HG03460 (cell line): ENCODE measurements at regions not wholly inside any gene's neighbourhood (a gene's known extent, or its start where the extent isn't known, plus 50 kb on each side); places are given as distances from the start of the nearest gene placed in this dataset.
"Not testable (repeated sequence)": the region's sequence is repeated elsewhere in the genome, so short reads cannot be mapped to it uniquely, and the experiment has no call there.

Experiments
- ATAC-seq: cut with Tn5 transposase; IDR thresholded peaks from one replicate; pipeline ENCODE4 v1.9.1; 2021; ENCODE audit not compliant: unreplicated experiment

DNA sequence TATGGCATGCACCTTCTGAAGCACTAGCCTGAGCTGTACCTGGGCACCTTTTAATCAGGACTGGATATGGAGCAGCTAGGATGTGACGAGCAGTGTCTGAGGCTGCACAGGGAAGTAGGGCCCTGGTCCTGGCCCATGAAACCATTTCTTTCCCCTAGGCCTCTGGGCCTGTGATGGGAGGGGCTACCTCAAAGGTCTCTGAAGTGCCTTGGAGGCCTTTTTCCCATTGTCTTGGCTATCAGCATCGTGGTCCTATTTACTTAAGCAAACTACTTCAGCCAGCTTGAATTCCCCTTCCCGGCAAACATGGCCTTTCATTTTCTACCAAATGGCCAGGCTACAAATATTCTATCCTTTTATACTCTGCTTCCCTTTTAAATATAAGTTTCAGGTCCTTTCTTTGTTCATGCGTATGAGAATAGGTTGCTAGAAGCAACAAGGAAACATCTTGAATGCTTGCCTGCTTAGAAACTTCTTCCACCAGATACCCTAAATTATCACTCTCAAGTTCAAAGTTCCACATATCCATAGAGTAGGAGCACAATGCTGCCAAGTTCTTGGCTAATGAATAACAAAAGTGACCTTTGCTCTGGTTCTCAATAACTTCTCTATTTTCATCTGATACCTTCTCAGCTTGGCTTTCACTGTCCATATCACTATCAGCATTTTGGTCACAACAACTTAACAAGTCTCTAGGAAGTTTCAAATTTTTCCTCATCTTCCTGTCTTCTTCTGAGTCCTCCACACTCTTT is 673.1 kb downstream of the HTR1B start:
- no peak for ATAC-seq

DNA sequence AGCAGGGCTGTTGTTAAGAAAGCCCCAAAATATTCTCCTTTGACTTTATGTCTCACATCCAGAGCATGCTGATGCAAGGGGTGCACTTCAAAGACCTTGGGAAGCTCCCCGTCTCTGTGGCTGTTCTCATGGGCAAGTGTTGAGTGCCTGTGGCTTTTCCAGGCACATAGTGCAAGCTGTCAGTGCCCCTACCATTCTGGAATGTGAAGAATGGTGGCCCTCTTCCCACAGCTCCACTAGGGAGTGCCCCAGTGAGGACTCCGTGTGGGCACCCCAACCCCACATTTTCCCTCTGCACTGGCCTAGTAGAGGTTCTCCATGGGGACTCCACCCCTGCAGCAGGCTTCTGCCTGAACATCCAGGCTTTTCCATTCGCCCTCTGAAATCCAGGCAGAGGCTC is 673.7 kb downstream of the HTR1B start:
- ATAC-seq, result no peak

DNA sequence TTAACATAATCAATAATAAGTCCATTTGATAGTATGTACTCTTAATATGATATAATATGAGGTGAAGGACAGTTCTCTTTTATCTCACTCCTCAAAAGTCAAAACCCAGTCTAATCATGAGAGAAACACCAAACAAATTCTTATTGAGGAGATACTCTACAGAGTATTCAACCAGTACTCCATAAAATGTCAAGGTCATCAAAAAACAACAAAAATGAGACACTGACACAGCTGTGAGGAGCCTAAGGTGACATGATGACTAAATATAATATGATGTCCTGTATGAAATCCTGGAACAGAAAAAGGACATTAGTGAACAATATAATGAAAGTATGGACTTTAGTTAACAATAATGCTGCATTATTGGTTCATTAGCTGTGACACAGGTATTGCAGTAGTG is 675.1 kb downstream of the HTR1B start:
- ATAC-seq, result no peak

DNA sequence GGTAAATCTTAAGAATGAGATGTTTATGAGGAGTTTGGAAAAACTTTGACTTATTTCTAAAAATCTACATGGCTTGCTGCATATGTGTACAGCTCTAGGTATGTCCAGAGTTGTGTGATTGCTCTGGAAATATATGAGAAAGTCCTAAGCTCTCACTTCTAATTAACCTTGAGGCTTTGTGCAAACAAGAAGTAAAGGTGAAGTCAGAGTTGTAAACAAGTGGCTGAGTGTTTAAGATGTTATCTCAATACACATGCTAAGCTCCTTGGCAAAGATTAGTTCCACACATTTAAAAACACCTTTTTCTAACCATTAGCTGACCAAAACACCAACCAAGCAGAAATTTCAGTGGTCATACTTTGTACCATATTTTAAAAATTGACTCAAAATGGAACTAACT is 684.2 kb downstream of the HTR1B start:
- no peak for ATAC-seq

DNA sequence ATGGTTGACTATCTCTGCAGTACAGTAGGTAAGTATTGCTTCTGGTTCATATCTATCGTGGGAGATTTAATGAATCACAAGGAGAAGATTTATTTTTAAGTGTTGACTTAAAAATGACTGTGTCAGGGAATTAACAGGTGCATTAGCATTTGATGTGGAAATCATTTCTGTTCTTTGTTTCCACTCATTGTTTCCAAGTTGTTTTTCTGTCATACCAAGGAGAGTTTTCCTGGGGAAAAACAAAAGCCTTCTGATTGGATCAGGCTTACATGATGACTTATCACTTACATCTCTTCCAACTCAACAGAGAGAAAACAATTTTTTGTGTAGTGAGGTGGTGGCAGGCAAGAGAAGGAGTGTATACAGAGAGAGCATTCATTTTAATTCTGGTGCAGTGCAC is 686.4 kb downstream of the HTR1B start:
- no peak for ATAC-seq

DNA sequence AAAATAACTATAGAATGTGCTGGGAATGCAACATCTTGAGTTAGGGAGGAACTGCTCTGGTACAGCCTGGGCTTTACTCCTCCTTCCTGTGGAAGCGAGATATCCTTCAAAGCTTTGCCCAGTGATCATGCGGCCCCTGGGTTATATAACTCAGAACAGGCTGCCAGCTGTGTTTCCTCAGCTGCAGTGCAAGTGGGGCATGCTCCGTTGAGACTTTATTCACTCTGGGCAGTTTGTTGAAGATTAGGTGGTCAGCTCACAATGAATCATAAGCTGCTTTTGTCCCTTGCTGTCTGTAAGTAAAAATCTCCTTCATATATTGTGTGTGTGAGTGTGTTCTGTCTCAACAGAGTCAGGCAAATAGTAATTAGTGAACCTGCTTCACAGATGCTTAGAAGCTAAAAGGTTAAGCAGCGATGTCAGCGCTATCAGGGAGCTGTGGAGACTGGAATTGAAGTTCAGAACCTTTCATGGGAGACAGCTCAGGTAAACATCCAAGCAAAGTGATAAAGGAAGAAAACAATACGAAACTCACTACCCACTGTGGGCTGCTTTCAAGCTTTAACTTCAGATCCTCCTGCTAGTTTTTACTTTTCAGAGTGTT is 688.4 kb downstream of the HTR1B start:
- ATAC-seq, result no peak

DNA sequence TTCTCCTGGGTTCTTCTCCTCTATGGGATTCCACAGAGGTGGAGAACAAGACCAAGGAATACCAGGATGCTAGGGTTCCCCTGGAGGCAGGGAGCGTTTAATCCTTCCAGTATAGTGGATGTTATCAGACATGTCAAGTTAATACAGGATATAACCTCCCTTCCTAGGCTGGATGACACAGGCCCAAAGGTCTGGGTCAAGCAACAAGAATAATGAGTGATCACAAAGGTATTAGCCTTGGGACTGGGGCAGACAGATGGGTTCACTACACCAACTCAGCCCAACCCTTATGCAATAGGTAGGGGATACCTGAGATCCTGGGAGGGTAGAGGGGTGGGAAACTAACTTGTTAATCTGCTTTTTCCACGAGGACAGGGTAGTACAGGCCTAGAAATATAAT is 690.3 kb downstream of the HTR1B start:
- no peak for ATAC-seq

DNA sequence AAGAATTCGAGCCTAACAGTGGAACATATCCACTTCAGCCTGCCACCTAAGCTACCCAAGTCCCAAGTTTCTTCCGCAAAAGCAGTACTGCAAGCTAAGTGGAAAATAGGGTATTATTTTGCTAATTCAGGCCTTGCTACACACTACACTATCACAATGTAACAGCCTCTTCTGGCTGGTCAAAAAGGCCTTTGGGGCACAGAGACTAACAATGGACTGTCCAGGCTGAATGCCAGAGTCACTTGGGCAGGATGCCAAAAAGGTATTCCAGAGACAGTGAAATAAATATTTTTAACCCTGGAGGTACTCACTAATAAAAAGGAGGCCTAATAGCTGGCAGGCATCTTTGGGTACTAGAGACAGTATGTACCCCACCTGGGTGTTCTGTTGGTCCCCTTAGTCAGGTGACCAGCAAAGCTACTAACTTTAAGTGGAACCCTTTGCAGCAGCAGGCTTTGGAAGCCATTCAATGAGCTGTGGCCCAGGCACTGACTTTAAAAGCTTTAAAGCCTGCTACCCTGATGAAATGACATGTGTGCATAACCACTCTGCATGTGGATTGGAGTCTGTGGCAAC is 692.1 kb downstream of the HTR1B start:
- no peak for ATAC-seq

DNA sequence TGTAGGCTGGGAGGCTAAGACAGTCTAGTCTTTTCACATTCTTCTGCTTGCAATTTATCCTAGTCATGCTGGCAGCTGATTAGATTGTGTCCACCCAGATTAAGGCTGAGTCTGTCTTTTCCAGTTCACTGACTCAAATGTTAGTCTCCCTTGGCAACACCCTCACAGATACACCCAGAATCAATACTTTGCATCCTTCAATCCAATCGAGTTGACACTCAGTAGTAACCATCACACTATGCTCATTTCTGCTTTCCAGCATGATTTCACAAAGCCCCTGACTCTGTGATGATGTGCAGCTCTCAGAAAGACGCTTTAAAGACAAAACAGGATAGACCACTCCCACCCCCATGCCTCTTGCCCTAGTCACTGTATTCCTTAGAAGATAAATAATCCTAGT is 693.0 kb downstream of the HTR1B start:
- no peak for ATAC-seq

DNA sequence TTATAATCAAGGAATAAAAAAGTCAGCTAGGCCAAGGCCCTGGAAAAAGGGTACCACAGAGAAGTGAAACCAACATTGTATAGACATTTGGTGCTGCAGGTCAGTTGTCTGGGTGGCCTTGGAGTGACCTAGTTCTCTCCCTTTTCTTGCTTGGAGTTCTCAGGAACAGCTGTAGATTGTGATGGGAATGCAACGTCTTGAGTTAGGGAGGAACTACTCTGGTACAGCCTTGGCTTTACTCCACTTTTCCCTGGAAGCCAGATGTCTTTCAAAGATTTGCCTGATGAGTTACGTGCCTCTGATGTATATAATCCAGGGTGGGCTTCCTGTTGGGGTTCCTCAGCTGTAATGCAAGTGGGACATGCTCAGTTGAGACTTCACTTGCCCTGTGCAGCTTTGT is 694.7 kb downstream of the HTR1B start:
- ATAC-seq, result no peak

DNA sequence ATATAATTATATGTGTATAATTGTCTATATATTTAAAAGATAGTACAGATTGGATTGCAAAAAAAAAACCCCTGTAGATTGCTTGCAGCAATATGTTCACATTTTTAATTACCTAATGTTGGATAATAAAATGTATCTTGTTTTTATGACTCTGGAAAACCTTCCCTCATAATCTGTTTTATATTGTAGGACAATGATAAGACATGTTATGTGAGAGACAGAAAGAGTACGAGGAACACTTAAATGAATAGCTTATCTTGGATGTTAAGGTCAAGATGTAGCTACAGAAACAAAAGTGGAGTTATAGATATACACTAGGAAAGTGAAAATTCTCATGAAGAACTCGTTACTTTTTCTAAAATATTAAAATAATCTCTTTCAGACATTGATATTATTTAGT is 691.6 kb upstream of the IMPG1 start:
- ATAC-seq, result no peak

DNA sequence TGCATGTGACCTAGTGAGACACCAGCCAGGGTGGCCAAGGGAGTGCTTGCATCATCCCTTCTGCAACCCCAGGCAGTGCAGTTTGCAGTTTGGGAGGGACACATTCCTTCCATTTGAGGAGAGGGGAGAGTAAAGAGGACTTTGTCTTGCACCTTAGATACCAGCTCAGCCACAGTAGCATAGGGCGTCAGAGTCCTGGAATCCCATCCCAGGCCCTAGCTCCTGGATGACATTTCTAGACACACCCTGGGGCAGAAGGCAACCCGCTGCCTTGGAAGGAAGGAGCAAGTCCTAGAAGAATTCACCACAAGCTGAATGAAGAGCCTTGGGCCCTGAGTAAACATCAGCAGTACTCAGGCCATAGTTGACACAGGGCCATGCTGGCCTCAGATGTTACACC is 680.4 kb upstream of the IMPG1 start:
- no peak for ATAC-seq

DNA sequence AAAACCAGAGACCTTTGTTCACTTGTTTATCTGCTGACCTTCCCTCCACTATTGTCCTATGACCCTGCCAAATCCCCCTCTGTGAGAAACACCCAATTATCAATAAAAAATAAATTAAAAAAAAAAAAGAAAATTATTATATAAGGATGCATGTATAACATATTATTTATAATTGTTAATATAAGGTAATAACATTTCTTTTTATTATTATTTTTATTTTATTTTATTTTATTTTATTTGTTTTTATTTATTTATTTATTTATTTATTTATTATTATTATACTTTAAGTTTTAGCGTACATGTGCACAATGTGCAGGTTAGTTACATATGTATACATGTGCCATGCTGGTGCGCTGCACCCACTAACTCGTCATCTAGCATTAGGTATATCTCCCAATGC is 672.9 kb upstream of the IMPG1 start:
- not testable (repeated sequence) for ATAC-seq

DNA sequence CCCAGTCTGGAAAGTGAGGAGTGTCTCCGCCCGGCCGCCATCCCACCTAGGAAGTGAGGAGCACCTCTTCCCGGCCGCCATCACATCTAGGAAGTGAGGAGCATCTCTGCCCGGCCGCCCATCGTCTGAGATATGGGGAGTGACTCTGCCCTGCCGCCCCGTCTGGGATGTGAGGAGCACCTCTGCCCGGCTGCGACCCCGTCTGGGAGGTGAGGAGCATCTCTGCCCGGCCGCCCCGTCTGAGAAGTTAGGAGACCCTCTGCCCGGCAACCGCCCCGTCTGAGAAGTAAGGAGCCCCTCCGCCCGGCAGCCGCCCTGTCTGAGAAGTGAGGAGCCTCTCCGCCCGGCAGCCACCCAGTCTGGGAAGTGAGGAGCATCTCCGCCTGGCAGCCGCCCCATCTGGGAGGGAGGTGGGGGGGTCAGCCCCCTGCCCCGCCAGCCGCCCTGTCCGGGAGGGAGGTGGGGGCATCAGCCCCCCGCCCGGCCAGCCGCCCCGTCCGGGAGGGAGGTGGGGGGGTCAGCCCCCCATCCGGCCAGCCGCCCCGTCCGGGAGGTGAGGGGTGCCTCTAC is 671.8 kb upstream of the IMPG1 start:
- ATAC-seq, result not testable (repeated sequence)

DNA sequence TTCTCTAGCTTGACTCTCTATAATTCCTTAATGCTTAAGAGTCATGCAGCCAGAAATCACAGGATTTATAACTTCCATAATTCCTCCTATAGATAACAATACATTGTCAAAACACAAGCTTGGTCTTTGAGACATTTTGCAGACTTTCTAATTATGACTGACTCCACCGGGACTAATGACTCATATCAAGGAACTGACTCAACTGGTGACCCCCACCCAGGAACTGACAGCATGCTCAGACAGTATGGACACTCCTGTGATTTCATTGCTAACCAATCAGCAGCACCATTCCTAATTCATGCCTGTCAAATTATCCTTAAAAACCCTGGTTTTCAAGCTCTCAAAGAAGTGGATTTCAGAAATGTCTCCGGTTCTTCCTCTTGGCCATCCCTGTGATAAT is 670.5 kb upstream of the IMPG1 start:
- no peak for ATAC-seq

DNA sequence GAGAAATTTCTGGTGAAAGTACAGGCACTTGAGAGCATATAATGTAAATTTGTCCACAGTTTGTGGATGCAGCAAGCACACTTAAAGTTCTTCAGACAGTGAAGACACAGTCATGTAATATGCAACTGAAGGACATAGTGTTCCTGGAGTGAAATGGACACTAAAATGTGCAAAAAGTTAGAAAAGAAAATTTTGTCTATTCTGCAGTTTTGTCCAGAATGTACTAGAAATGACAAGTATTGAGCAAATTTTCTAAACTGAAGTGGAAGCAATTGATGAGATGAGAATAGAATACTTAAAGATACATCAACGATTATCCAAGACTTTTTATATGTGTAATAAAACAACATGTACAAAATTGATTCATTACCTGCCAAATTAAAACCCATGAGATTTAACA is 647.0 kb upstream of the IMPG1 start:
- no peak for ATAC-seq

DNA sequence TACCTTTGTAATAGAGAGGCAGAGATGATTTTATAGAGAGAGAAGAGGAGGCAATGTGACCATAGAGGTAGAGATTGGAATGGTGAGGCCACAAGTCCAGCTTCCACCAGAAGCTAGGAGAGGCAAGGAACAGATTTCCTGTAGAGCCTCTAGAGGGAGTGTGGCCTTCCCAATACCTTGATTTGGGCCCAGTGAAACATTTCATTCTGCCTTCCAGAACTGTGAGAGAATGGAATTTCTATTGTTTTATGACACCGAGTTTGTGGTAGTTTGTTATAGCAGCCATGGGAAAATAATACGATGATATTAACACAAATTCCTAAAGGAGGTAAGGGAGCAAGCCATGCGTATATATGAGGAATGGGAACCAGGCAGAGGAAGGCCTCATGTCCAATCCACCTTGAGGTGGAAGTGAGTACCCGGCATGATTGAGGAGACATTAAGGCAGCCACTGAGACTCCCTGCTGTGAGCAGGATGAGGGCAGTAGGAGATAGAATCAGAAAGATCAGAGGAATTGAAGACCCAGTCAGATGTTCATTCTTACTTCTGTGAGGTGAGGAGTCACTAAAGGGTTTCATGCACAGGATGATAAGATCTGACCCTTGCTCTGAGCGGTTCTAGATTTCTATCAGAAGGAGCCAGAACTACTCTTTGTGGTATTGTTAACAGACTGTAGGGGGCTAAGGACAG is 636.3 kb upstream of the IMPG1 start:
- no peak for ATAC-seq

DNA sequence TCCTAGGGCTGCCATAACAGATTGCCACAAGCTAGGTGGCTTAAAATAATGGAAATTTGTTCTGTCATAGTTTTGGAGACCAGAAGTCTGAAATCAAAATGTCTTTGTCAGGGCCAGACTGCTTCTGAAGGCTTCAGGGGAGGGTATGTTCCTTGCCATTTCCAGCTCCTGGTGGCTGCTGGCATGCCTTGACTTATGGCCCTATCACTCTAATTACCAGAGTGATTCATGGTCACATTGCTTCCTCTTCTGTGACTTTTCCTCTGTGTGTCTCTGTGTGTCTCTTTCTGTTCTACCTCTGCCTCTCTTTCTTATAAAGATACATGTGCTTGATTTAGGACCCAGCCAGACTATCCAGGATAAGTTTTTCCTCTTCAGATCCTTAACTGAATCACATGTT is 635.2 kb upstream of the IMPG1 start:
- no peak for ATAC-seq

DNA sequence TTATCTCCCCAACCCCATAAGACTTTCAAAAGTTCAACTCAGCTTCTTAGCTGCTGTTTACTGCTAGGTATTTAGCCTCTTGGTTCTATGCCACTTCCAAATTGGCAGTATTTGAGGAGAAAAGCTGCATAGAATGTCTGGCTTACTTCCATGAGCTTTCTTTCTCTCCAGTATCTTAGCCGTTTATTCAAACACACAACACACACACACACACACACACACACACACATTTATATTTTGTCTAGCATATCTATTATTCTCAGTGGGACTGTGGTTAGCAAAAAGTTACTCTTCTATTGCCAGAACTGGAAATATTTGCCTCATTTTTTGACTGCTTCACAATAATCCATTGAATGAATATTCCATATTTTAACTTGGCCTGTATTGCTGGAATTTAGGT is 634.2 kb upstream of the IMPG1 start:
- no peak for ATAC-seq

DNA sequence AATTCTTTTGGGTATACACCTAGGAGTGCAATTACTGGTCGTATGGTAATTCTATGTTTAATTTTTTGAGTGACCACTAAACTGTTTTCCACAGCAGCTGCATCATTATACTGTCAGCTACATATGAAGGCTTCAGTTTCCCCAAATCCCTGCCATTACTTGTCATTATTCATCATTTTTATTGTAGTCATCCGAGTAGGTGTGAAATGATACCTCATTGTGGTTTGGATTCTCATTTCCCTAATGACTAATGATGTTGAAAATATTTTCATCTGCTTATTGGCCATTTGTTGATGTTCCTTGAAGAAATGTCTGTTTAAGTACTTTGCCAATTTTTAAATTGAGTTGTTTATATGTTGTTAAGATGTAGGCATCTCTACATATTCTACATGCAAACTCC is 633.6 kb upstream of the IMPG1 start:
- ATAC-seq, result no peak

DNA sequence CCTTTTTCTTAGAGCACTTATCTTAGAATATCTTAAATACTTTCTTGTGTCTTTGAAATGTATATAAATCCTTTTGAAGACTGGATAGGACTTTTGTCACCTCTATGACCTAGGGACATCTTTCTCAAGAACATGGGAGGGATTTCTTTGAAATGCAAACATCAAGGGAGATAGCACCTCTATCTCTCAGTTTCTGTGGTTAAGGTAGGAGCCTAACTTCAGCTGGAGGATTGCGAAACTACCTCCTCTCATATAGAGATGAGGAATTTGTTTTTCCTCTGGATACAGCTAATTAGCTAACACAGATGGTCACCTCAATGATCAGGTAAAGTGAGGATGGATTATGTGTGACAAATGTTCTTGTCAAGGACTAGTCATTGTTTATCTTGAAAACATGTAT is 631.3 kb upstream of the IMPG1 start:
- ATAC-seq, result no peak

DNA sequence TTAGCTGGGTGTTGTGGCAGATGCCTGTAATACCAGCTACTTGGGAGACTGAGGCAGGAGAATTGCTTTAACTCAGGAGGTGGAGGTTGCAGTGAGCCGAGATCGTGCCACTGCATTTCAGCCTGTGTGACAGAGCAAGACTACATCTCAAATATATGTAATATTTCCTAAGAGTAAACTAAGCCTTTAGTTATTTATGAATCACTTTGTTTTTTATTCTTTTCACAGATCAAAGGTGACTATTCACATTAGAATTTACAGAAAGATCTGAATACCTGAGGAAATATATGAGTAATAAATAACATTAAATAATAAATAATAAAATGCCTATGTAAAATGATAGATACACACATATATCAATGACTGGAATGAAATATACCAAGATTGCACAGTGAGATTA is 630.8 kb upstream of the IMPG1 start:
- ATAC-seq, result no peak
